ENCODE measurements at regions not wholly inside any gene's neighbourhood (a gene's known extent, or its start where the extent isn't known, plus 50 kb on each side); places are given as distances from the start of the nearest gene placed in this dataset.

DNA sequence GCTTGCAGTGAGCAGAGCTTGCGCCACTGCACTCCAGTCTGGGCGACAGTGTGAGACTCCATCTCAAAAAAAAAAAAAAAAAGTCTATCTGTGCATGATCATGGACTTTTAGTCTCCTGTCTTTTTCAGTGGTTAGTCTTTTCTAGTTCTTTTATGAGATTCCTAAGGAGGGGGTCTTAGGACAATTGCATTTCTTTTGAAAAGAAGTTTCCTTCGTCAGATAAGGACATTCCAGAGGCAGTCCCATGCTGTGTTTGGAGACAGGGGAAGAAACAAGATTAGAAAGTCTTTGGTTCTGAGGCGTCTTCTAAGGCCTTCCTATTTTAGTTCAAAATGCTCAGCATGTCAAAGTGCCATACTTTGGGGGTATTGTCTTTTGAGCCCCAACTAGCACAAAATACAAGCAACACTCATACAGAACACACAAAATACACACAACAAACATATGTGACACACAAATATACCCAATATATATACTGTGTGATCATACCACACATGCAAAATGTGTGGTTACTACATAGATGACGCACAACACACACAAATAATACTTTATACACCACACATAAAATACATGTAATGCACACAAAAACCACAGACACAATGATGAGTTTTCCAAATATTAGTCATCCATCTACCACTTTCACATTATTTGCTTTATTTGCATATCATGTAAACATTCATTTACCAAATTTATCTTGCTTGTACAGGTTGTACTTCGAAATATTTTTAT is 394.5 kb downstream of the SPATA31D1 start:
- TF ChIP-seq FOXM1 (IDR thresholded peaks at IDR 0.05; ENCODE audit: borderline replicate concordance, low read depth) (no peak), EGR1 (IDR thresholded peaks at IDR 0.05) (no peak), EP300 (IDR thresholded peaks at IDR 0.05; ENCODE audit: borderline replicate concordance) (no peak), TCF12 (IDR thresholded peaks at IDR 0.05; ENCODE audit: low read depth) (no peak), RAD21 (IDR thresholded peaks at IDR 0.05; ENCODE audit: low read depth) (no peak), TEAD4 (IDR thresholded peaks at IDR 0.05) (no peak), ZBTB7A (IDR thresholded peaks at IDR 0.05; ENCODE audit: low read depth) (no peak)
- TF ChIP-seq, protein P1, sequence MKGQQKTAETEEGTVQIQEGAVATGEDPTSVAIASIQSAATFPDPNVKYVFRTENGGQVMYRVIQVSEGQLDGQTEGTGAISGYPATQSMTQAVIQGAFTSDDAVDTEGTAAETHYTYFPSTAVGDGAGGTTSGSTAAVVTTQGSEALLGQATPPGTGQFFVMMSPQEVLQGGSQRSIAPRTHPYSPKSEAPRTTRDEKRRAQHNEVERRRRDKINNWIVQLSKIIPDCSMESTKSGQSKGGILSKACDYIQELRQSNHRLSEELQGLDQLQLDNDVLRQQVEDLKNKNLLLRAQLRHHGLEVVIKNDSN (IDR thresholded peaks at IDR 0.05): no peak
- TF ChIP-seq, protein P2, sequence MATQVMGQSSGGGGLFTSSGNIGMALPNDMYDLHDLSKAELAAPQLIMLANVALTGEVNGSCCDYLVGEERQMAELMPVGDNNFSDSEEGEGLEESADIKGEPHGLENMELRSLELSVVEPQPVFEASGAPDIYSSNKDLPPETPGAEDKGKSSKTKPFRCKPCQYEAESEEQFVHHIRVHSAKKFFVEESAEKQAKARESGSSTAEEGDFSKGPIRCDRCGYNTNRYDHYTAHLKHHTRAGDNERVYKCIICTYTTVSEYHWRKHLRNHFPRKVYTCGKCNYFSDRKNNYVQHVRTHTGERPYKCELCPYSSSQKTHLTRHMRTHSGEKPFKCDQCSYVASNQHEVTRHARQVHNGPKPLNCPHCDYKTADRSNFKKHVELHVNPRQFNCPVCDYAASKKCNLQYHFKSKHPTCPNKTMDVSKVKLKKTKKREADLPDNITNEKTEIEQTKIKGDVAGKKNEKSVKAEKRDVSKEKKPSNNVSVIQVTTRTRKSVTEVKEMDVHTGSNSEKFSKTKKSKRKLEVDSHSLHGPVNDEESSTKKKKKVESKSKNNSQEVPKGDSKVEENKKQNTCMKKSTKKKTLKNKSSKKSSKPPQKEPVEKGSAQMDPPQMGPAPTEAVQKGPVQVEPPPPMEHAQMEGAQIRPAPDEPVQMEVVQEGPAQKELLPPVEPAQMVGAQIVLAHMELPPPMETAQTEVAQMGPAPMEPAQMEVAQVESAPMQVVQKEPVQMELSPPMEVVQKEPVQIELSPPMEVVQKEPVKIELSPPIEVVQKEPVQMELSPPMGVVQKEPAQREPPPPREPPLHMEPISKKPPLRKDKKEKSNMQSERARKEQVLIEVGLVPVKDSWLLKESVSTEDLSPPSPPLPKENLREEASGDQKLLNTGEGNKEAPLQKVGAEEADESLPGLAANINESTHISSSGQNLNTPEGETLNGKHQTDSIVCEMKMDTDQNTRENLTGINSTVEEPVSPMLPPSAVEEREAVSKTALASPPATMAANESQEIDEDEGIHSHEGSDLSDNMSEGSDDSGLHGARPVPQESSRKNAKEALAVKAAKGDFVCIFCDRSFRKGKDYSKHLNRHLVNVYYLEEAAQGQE (IDR thresholded peaks at IDR 0.05; ENCODE audit: low read depth): no peak

Data from Ishikawa (cell line).